ENCODE measurements at regions not wholly inside any gene's neighbourhood (a gene's known extent, or its start where the extent isn't known, plus 50 kb on each side); places are given as distances from the start of the nearest gene placed in this dataset.

DNA sequence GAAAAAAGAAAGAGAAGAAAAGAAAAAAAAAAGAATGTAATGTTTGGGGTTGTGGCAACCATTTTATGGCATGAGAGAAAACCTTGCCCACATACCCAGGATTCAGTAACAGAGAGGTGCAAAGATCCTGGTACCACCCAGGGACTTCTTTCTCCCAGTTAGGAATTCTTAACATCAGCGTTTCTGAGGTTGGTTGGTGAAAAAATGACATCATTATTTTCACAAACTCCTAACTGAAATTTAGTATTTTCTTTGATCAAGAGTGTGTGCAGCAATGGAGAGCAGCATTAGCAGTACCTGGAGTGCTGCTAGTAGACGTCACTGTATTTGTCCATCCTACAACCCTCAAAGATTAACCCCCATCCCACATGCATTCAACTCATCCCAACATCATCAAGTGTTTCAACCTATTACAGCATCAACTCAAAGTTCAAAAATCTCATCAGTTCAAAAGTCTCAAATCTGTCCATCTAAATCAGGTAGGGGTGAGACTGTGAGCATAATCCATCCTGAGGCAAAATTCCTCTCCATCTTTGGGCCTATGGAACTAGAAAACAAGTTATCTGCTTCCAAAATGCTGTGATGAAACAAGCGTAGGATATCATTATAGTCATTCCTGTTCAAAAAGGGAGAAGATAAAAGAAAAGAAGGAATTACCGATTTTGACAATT, 60.1 kb upstream of the MSX2 start:
- TF ChIP-seq, protein P1, sequence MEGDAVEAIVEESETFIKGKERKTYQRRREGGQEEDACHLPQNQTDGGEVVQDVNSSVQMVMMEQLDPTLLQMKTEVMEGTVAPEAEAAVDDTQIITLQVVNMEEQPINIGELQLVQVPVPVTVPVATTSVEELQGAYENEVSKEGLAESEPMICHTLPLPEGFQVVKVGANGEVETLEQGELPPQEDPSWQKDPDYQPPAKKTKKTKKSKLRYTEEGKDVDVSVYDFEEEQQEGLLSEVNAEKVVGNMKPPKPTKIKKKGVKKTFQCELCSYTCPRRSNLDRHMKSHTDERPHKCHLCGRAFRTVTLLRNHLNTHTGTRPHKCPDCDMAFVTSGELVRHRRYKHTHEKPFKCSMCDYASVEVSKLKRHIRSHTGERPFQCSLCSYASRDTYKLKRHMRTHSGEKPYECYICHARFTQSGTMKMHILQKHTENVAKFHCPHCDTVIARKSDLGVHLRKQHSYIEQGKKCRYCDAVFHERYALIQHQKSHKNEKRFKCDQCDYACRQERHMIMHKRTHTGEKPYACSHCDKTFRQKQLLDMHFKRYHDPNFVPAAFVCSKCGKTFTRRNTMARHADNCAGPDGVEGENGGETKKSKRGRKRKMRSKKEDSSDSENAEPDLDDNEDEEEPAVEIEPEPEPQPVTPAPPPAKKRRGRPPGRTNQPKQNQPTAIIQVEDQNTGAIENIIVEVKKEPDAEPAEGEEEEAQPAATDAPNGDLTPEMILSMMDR (IDR thresholded peaks at IDR 0.05; ENCODE audit: control extremely low read depth, extremely low read depth): no peak
- DNase-seq: no peak
- Histone ChIP-seq H3K36me3 (ENCODE audit: control insufficient read depth in 4 of 4, insufficient read depth in 4 of 4, low read length in 4 of 4) (no peaks in the 10 kb centered on the region), H3K4me1 (ENCODE audit: control insufficient read depth in 5 of 5, insufficient read depth in 5 of 5, low read length in 5 of 5) (no peaks in the 10 kb centered on the region), H3K9me3 (ENCODE audit: control insufficient read depth in 4 of 4, insufficient read depth in 3 of 4, low read length in 3 of 4) (peaks cover 0 to 8% (median 5%) of the 10 kb centered on the region in 4 donors), H3K9ac (ENCODE audit: insufficient read depth in 1 of 2, low read length in 2 of 2) (no peak overlapping the region), H3K4me3 (no peak overlapping the region), H3K27me3 (ENCODE audit: control insufficient read depth in 3 of 3, insufficient read depth in 3 of 3, low read length in 2 of 3) (peaks cover 0 to 7% (median 2%) of the 10 kb centered on the region in 3 donors), H3K27ac (ENCODE audit: low read depth in 1 of 2, low read length in 1 of 2) (no peak overlapping the region)
- no peak for ATAC-seq (ENCODE audit: insufficient read depth, low FRiP score)
- 80 to 92% methylated on average over 4 of the region's 4 CpGs for whole genome bisulfite sequencing, 2 donors

DNA sequence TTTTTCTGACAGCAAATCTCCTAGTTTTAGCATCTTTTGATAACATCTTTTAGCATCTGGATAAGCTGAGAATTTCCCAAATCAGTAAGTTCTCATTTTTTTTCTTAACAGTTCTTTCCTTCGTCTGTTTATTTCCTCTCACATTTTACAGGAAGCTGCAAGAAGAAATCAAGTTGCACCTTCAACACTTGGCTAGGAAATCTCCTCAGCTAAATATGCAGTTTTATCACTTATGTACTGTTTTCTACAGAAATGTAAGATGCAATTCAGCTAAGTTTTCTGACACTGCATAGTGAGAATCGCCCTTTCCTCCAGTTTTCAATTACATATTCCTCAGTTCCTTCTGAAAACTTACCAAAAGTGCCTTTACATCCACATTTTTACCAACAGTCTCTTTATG, 59.0 kb upstream of the MSX2 start:
- Histone ChIP-seq H3K27me3 (ENCODE audit: control insufficient read depth in 3 of 3, insufficient read depth in 3 of 3, low read length in 2 of 3) (peaks cover 0 to 7% (median 2%) of the 10 kb centered on the region in 3 donors), H3K9ac (ENCODE audit: insufficient read depth in 1 of 2, low read length in 2 of 2) (no peak overlapping the region), H3K4me3 (no peak overlapping the region), H3K4me1 (ENCODE audit: control insufficient read depth in 5 of 5, insufficient read depth in 5 of 5, low read length in 5 of 5) (no peaks in the 10 kb centered on the region), H3K27ac (ENCODE audit: low read depth in 1 of 2, low read length in 1 of 2) (no peak overlapping the region), H3K36me3 (ENCODE audit: control insufficient read depth in 4 of 4, insufficient read depth in 4 of 4, low read length in 4 of 4) (no peaks in the 10 kb centered on the region), H3K9me3 (ENCODE audit: control insufficient read depth in 4 of 4, insufficient read depth in 3 of 4, low read length in 3 of 4) (peaks cover 0 to 8% (median 5%) of the 10 kb centered on the region in 4 donors)
- no peak for ATAC-seq (ENCODE audit: insufficient read depth, low FRiP score)
- TF ChIP-seq, protein P1 (IDR thresholded peaks at IDR 0.05; ENCODE audit: control extremely low read depth, extremely low read depth): no peak
- no peak for DNase-seq
- WGBS, 2 donors: 67 to 71% methylated on average over 2 of the region's 2 CpGs

DNA sequence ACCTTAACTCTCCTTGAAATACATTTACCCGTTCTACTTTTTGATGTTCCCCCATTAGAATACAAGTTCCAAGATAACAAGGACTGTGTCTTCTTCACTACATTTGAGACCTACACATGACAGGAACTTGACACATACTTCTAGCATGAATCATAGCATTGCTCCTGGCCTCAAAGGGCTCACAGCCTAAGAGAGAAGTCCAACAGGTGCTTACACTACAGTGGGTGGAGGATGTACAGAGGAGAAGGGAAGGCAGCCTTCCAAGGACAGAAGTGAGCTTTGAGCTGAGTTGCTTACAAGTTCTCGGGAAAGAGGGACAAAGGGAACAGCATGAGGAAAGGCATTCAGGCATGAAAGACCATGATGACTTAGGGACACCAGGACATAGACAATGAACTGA, 56.9 kb upstream of the MSX2 start:
- Histone ChIP-seq H3K4me1 (ENCODE audit: control insufficient read depth in 5 of 5, insufficient read depth in 5 of 5, low read length in 5 of 5) (no peaks in the 10 kb centered on the region), H3K4me3 (no peak overlapping the region), H3K27me3 (ENCODE audit: control insufficient read depth in 3 of 3, insufficient read depth in 3 of 3, low read length in 2 of 3) (peaks cover 0 to 5% (median 2%) of the 10 kb centered on the region in 3 donors), H3K27ac (ENCODE audit: low read depth in 1 of 2, low read length in 1 of 2) (no peak overlapping the region), H3K9ac (ENCODE audit: insufficient read depth in 1 of 2, low read length in 2 of 2) (no peak overlapping the region), H3K36me3 (ENCODE audit: control insufficient read depth in 4 of 4, insufficient read depth in 4 of 4, low read length in 4 of 4) (no peaks in the 10 kb centered on the region), H3K9me3 (ENCODE audit: control insufficient read depth in 4 of 4, insufficient read depth in 3 of 4, low read length in 3 of 4) (peaks cover 0 to 8% (median 4%) of the 10 kb centered on the region in 4 donors)
- TF ChIP-seq, protein P1 (IDR thresholded peaks at IDR 0.05; ENCODE audit: control extremely low read depth, extremely low read depth): no peak
- ATAC-seq (ENCODE audit: insufficient read depth, low FRiP score) (no peak), DNase-seq (no peak)
- WGBS, 2 donors: 88 to 93% methylated on average over 2 of the region's 2 CpGs

DNA sequence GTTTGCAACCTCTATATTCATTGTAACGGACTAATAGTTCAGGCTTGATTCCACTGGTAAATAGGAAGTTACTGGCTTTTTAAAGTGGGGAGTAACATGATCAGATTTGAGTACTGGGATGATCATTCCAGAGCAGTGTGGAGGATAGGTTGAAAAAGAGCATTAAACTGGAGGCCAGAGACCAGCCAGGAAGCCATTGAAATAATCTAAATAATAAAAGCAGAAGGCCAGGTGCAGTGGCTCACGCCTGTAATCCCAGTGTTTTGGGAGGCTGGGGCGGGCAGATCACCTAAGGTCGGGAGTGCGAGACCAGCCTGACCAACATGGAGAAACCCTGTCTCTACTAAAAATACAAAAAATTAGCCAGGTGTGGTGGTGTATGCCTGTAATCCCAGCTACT, 56.0 kb upstream of the MSX2 start:
- TF ChIP-seq, protein P1 (IDR thresholded peaks at IDR 0.05; ENCODE audit: control extremely low read depth, extremely low read depth): no peak
- no peak for ATAC-seq (ENCODE audit: insufficient read depth, low FRiP score)
- Histone ChIP-seq H3K36me3 (ENCODE audit: control insufficient read depth in 4 of 4, insufficient read depth in 4 of 4, low read length in 4 of 4) (no peaks in the 10 kb centered on the region), H3K4me3 (no peak overlapping the region), H3K27me3 (ENCODE audit: control insufficient read depth in 3 of 3, insufficient read depth in 3 of 3, low read length in 2 of 3) (peaks cover 0 to 5% (median 2%) of the 10 kb centered on the region in 3 donors), H3K4me1 (ENCODE audit: control insufficient read depth in 5 of 5, insufficient read depth in 5 of 5, low read length in 5 of 5) (no peaks in the 10 kb centered on the region), H3K9ac (ENCODE audit: insufficient read depth in 1 of 2, low read length in 2 of 2) (no peak overlapping the region), H3K27ac (ENCODE audit: low read depth in 1 of 2, low read length in 1 of 2) (no peak overlapping the region), H3K9me3 (ENCODE audit: control insufficient read depth in 4 of 4, insufficient read depth in 3 of 4, low read length in 3 of 4) (peaks cover 0 to 8% (median 4%) of the 10 kb centered on the region in 4 donors)
- no peak for DNase-seq
- 89 to 92% methylated on average over 5 of the region's 5 CpGs for WGBS, 2 donors
